ENCODE measurements at regions not wholly inside any gene's neighbourhood (a gene's known extent, or its start where the extent isn't known, plus 50 kb on each side); places are given as distances from the start of the nearest gene placed in this dataset.

GRCh38 chr5:61622156-61622555 is 290.1 kb downstream of the ZSWIM6 start:
- no peak for DNase-seq (ENCODE audit: low read depth in 3 of 3)

DNA sequence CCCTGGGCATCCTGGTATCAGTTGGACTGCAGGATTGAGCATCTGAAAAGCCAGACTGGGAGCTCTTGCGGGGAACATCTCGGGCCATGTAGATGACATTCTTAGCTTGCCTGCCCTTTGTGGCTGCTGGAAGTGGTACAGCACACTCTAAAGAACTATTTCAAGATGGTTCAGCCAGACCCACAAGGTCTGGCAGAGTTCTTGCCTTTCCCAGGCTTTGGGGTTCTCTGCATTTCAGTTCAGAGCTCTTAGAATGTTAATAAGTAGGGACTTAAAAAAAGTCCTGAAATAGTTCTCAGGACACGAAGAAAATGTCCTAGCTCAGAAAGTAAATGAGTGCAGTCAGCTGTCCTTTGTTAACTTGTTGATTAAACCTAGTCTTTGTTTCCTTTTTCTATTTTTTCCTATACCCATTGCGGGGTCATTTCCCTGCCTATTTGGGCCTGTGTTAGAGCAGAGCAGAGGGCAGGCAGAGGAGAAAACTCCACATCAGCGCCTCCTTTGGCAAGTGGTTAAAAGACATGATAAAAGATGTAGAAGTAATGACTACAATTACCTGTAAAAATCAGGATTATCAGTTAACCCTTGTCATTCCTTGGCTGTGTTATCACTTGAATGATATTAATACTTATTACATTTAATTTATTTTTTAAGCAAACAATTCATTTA is 291.5 kb downstream of the ZSWIM6 start:
- DNase-seq (ENCODE audit: low read depth in 3 of 3), result no peak

- no peak for DNase-seq (ENCODE audit: low read depth in 3 of 3)
These were observed 292.6 kb downstream of the ZSWIM6 start for GRCh38 chr5:61624553-61625136.

DNA sequence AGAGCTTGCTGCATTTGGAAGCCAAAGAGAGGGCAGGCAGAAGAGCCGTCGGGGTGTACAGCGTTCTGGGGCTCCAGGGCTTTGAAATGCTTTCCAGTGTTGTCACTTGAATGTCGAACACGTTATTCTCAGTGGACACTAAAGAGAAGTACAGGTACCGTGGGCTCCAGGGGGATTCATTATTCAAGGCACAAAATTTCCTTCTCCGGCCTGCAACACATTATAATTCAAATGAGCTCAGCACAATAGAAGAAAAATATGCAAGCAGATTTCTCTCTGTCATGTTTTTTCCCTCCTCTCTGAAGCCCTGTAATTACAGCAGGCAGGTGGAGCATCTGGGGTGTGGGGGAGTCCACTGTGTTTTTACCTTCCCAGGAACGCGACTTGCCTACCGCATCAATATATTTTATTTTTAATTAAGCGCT is 293.1 kb downstream of the ZSWIM6 start:
- no peak for DNase-seq (ENCODE audit: low read depth in 3 of 3)

GRCh38 chr5:61625681-61626621 is 293.9 kb downstream of the ZSWIM6 start:
- peak; percentile 10 to 21 (median 20) for DNase-seq (ENCODE audit: low read depth in 3 of 3)

- no peak for DNase-seq (ENCODE audit: low read depth in 3 of 3)
These were observed 294.7 kb downstream of the ZSWIM6 start for GRCh38 chr5:61626639-61627282.

DNA sequence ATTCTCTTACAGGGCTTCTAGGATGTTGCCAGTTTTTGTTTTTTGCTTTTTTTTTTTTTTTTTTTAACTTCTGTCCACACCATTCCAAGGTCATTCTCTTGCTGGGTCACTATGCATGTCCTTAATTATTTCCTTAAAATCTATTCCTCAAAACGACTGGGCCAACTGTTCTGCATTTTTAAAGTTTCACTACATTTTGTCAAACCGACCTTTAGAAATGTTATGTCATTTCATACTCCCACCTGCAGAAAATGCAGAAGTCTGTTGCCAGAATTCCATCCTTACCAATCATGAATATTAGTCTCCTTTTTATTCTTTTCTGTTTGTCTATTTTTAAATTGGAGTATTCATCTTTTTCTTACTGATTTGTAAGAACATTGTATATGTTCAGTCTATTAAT is 295.5 kb downstream of the ZSWIM6 start:
- DNase-seq (ENCODE audit: low read depth in 3 of 3), result no peak

DNA sequence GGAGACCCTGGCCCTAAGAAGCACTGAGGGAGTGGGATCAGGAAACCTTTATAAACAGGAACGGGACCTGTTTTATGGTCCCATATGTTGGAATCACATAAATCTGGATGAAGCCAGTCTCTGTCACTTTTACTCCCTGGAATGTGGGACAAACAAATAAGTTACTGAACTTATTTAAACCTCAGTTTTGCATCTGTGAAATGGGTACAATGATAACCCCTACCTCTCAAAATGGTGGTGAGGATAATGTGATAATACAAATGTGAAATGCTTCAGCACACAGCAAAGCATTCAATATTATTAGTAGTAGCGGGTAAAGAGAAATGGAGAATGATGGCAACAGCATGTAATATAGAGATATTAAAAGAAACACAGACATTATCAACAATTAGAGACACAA is 298.9 kb downstream of the ZSWIM6 start:
- DNase-seq (ENCODE audit: low read depth in 3 of 3), result no peak

DNA sequence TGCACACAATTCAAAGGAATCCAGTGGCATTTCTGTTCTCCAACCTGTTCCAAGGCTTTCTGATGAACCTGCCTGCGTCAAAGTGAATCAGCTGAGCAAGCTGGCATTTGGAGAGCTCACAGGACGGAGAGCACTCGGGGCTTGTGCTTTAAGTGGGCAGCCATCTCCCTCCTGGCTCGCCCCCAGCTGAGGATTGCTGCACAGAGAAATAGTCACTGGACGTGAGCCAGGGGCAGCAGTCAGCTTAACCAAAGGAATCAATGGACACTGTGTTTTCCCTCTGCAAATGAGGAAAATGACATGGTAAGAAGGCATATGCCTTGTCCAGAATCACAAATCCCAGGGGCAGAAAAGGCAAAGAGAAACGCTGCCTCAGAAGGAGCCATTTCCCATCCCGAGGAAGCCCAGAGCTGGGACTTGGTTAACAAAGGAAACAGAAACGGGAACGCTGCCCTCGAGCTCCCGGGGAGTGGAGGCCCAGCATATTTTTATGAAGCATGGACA is 299.4 kb downstream of the ZSWIM6 start:
- DNase-seq (ENCODE audit: low read depth in 3 of 3), result no peak

DNA sequence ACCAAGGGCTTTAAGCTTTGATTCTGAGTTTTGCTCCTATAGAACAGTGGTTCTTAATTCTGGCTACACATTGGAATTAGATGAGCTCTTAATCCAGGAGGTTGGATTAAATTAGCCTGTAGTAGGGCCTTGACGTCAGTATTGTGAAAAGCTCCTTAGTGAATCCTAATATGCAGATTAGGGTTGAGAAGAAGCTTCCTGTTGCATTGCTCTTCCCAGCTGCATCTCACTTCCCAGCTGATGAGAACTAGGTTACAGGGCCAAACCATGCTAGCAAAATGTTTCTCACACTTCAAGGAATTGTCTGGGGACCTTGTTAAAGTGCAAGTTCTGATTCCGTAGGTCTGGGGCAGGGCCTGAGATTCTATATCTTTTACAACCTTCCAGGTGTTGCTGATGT is 300.0 kb downstream of the ZSWIM6 start:
- no peak for DNase-seq (ENCODE audit: low read depth in 3 of 3)

- DNase-seq (ENCODE audit: low read depth in 3 of 3), result no peak
These were observed 303.2 kb downstream of the ZSWIM6 start for GRCh38 chr5:61635271-61635670.

DNA sequence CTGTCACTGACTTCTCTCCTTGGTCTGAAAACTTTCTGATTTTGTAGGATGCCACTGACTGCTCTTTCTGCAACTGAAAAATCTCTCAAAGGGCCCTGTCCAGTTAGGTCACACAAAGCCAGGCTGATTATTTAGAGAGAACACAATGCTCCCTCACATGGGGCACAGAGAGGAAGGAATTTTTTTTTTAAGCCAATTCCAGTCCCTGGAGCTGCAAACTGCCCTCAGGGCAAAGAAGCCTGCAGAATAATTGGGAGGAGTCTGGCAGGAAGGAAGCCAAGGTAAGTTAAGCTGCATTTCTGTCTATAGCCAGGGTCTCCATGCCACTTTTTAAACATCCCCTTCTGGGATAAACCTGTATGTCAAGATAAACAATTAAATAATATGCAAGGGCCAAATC is 305.5 kb downstream of the ZSWIM6 start:
- no peak for DNase-seq (ENCODE audit: low read depth in 3 of 3)

GRCh38 chr5:61638476-61638875 is 306.4 kb downstream of the ZSWIM6 start:
- DNase-seq (ENCODE audit: low read depth in 3 of 3), result no peak

GRCh38 chr5:61640179-61641021 is 308.3 kb downstream of the ZSWIM6 start:
- DNase-seq (ENCODE audit: low read depth in 3 of 3), result no peak

- DNase-seq (ENCODE audit: low read depth in 3 of 3), result no peak
These were observed 309.9 kb downstream of the ZSWIM6 start for GRCh38 chr5:61641748-61642565.

GRCh38 chr5:61647672-61648071 is 315.6 kb downstream of the ZSWIM6 start:
- DNase-seq (ENCODE audit: low read depth in 3 of 3), result no peak

DNA sequence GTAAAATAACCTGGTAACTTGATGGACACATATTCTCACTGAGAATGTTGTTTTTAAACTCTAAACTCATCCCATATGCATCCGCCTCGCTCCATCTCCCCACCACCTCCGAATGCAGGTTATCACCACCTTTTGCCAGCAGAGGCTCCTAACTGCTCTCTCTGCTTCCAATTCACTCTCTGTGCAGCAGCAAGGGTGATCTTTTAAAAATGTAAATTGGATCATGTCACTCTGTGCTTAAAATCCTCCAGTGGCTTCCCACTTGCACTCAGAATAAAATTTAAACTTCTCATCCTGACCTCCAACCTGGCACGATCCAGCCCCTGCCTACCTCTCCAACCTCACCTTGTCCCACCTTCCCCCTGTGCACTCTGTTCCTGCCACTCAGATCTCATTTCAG is 317.2 kb downstream of the ZSWIM6 start:
- DNase-seq (ENCODE audit: low read depth in 3 of 3), result no peak

DNA sequence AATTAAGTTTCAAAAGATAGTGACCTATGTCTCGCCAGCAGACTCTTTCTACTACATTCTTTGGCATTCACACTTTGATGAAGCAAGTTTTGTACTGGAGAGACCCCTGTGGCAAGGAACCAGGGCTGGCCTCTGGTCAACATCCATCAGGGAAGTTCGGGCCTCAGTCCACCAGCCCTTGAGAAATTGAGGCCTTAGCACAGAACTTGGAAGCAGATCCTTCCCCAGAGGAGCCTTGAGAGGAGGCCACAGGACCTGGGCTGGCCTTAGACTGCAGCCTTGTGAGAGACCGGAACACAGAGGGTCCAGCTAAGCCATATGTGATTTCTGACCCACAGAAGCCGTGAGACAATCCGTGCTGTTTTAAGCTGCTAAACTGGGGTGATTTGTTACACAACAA is 317.9 kb downstream of the ZSWIM6 start:
- DNase-seq (ENCODE audit: low read depth in 3 of 3), result no peak

- no peak for DNase-seq (ENCODE audit: low read depth in 3 of 3)
These were observed 318.6 kb downstream of the ZSWIM6 start for GRCh38 chr5:61650661-61651060.

DNA sequence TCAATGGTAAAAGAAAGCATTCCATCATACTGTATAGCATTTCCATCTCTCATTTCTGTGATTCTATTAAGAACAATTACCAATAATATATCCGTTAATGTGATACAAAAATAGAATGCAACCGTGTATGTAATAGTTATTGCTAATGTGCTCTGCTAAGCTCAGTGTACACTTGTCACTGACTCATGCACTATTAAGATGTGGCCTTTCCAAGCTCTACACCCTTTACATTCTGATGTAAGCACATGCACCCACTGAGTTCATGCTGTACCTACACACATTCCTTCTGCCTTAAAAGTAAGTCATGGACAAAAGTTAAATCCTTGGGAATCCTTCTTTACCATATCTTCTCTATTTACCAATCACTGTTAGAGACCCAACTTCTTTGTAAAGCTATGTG is 319.1 kb downstream of the ZSWIM6 start:
- no peak for DNase-seq (ENCODE audit: low read depth in 3 of 3)

Measured in stimulated activated CD4-positive, alpha-beta T cell treated with anti-CD3 and anti-CD28 coated beads, TNF-alpha, amount 100 ng/mL, for 48 hours (primary cell).